ENCODE measurements at regions not wholly inside any gene's neighbourhood (a gene's known extent, or its start where the extent isn't known, plus 50 kb on each side); places are given as distances from the start of the nearest gene placed in this dataset.

GRCh38 chr10:107498983-107499382, 334.5 kb upstream of the SORCS1 start:
- H3K36me3 Mint-ChIP-seq (ENCODE audit: low read depth): peaks cover 2% of the 10 kb centered on the region
- no peaks in the 10 kb centered on the region for H3K4me1 Mint-ChIP-seq
- no peak overlapping the region for H3K4me3 Mint-ChIP-seq
- H3K9me3 Mint-ChIP-seq: peaks cover 27% of the 10 kb centered on the region
- no peaks in the 10 kb centered on the region for H3K27me3 Mint-ChIP-seq
- no peak overlapping the region for H3K27ac Mint-ChIP-seq
- ATAC-seq (no peak), DNase-seq (no peak)

GRCh38 chr10:107497024-107497423, 332.5 kb upstream of the SORCS1 start:
- no peaks in the 10 kb centered on the region for H3K27me3 Mint-ChIP-seq
- ATAC-seq: no peak

GRCh38 chr10:107496594-107496993, 332.1 kb upstream of the SORCS1 start:
- no peak overlapping the region for H3K4me3 Mint-ChIP-seq
- DNase-seq: no peak
- no peaks in the 10 kb centered on the region for H3K4me1 Mint-ChIP-seq
- ATAC-seq: no peak
- H3K9me3 Mint-ChIP-seq: peaks cover 23% of the 10 kb centered on the region
- H3K27ac Mint-ChIP-seq: no peak overlapping the region
- no peaks in the 10 kb centered on the region for H3K27me3 Mint-ChIP-seq
- H3K36me3 Mint-ChIP-seq (ENCODE audit: low read depth): no peaks in the 10 kb centered on the region

More at GRCh38 chr10:107497024-107497423, 332.5 kb upstream of the SORCS1 start:
- no peak overlapping the region for H3K27ac Mint-ChIP-seq
- H3K36me3 Mint-ChIP-seq (ENCODE audit: low read depth): no peaks in the 10 kb centered on the region
- H3K4me3 Mint-ChIP-seq: no peak overlapping the region
- peaks cover 24% of the 10 kb centered on the region for H3K9me3 Mint-ChIP-seq
- H3K4me1 Mint-ChIP-seq: no peaks in the 10 kb centered on the region
- no peak for DNase-seq

- H3K4me1 Mint-ChIP-seq: no peaks in the 10 kb centered on the region
- DNase-seq (no peak), ATAC-seq (no peak)
- H3K27me3 Mint-ChIP-seq: no peaks in the 10 kb centered on the region
- no peak overlapping the region for H3K27ac Mint-ChIP-seq
- H3K36me3 Mint-ChIP-seq (ENCODE audit: low read depth): no peaks in the 10 kb centered on the region
- H3K9me3 Mint-ChIP-seq: peaks cover 24% of the 10 kb centered on the region
- H3K4me3 Mint-ChIP-seq: no peak overlapping the region
Observed at GRCh38 chr10:107492389-107492788, 327.9 kb upstream of the SORCS1 start.

GRCh38 chr10:107490389-107490788, 325.9 kb upstream of the SORCS1 start:
- DNase-seq (no peak), ATAC-seq (no peak)
- no peak overlapping the region for H3K27ac Mint-ChIP-seq
- no peaks in the 10 kb centered on the region for H3K27me3 Mint-ChIP-seq
- H3K36me3 Mint-ChIP-seq (ENCODE audit: low read depth): no peaks in the 10 kb centered on the region
- H3K4me3 Mint-ChIP-seq: no peak overlapping the region
- peaks cover 16% of the 10 kb centered on the region for H3K9me3 Mint-ChIP-seq
- H3K4me1 Mint-ChIP-seq: no peaks in the 10 kb centered on the region

GRCh38 chr10:107487284-107487683, 322.8 kb upstream of the SORCS1 start:
- Mint-ChIP-seq H3K36me3 (ENCODE audit: low read depth) (no peaks in the 10 kb centered on the region), H3K9me3 (peaks cover 17% of the 10 kb centered on the region), H3K27ac (no peak overlapping the region), H3K27me3 (no peaks in the 10 kb centered on the region), H3K4me1 (no peaks in the 10 kb centered on the region), H3K4me3 (no peak overlapping the region)
- no peak for ATAC-seq
- no peak for DNase-seq

- no peaks in the 10 kb centered on the region for H3K36me3 Mint-ChIP-seq (ENCODE audit: low read depth)
- no peaks in the 10 kb centered on the region for H3K27me3 Mint-ChIP-seq
- H3K9me3 Mint-ChIP-seq: peaks cover 17% of the 10 kb centered on the region
- ATAC-seq (no peak), DNase-seq (no peak)
- H3K27ac Mint-ChIP-seq: no peak overlapping the region
- no peaks in the 10 kb centered on the region for H3K4me1 Mint-ChIP-seq
- no peak overlapping the region for H3K4me3 Mint-ChIP-seq
Observed at GRCh38 chr10:107485019-107485418, 320.5 kb upstream of the SORCS1 start.

- Mint-ChIP-seq H3K4me3 (no peak overlapping the region), H3K27ac (no peak overlapping the region), H3K4me1 (no peaks in the 10 kb centered on the region), H3K9me3 (peaks cover 8% of the 10 kb centered on the region), H3K27me3 (no peaks in the 10 kb centered on the region), H3K36me3 (ENCODE audit: low read depth) (no peaks in the 10 kb centered on the region)
- ATAC-seq (no peak), DNase-seq (no peak)
Observed at GRCh38 chr10:107481881-107482280, 317.4 kb upstream of the SORCS1 start.

GRCh38 chr10:107481224-107481623, 316.7 kb upstream of the SORCS1 start:
- H3K4me3 Mint-ChIP-seq: no peak overlapping the region
- no peaks in the 10 kb centered on the region for H3K36me3 Mint-ChIP-seq (ENCODE audit: low read depth)
- peaks cover 11% of the 10 kb centered on the region for H3K9me3 Mint-ChIP-seq
- no peak for DNase-seq
- ATAC-seq: no peak
- H3K27ac Mint-ChIP-seq: no peak overlapping the region
- no peaks in the 10 kb centered on the region for H3K27me3 Mint-ChIP-seq
- H3K4me1 Mint-ChIP-seq: no peaks in the 10 kb centered on the region

GRCh38 chr10:107480781-107481180, 316.3 kb upstream of the SORCS1 start:
- no peak overlapping the region for H3K4me3 Mint-ChIP-seq
- H3K9me3 Mint-ChIP-seq: peaks cover 14% of the 10 kb centered on the region
- no peak overlapping the region for H3K27ac Mint-ChIP-seq
- H3K4me1 Mint-ChIP-seq: no peaks in the 10 kb centered on the region
- ATAC-seq (no peak), DNase-seq (no peak)
- no peaks in the 10 kb centered on the region for H3K27me3 Mint-ChIP-seq
- no peaks in the 10 kb centered on the region for H3K36me3 Mint-ChIP-seq (ENCODE audit: low read depth)

- no peak overlapping the region for H3K4me3 Mint-ChIP-seq
- no peaks in the 10 kb centered on the region for H3K4me1 Mint-ChIP-seq
- H3K9me3 Mint-ChIP-seq: peaks cover 10% of the 10 kb centered on the region
- DNase-seq (no peak), ATAC-seq (no peak)
- H3K27ac Mint-ChIP-seq: no peak overlapping the region
- no peaks in the 10 kb centered on the region for H3K27me3 Mint-ChIP-seq
- no peaks in the 10 kb centered on the region for H3K36me3 Mint-ChIP-seq (ENCODE audit: low read depth)
Observed at GRCh38 chr10:107477266-107477665, 312.8 kb upstream of the SORCS1 start.

- DNase-seq: no peak
- Mint-ChIP-seq H3K27ac (no peak overlapping the region), H3K9me3 (peaks cover 8% of the 10 kb centered on the region), H3K4me1 (no peaks in the 10 kb centered on the region), H3K4me3 (no peak overlapping the region), H3K36me3 (ENCODE audit: low read depth) (no peaks in the 10 kb centered on the region), H3K27me3 (no peaks in the 10 kb centered on the region)
- ATAC-seq: no peak
Observed at GRCh38 chr10:107476408-107476807, 311.9 kb upstream of the SORCS1 start.

GRCh38 chr10:107474650-107475049, 310.1 kb upstream of the SORCS1 start:
- no peaks in the 10 kb centered on the region for H3K36me3 Mint-ChIP-seq (ENCODE audit: low read depth)
- H3K27me3 Mint-ChIP-seq: no peaks in the 10 kb centered on the region
- H3K4me3 Mint-ChIP-seq: no peak overlapping the region
- H3K4me1 Mint-ChIP-seq: no peaks in the 10 kb centered on the region
- H3K9me3 Mint-ChIP-seq: peaks cover 10% of the 10 kb centered on the region
- ATAC-seq (no peak), DNase-seq (no peak)
- no peak overlapping the region for H3K27ac Mint-ChIP-seq

- no peaks in the 10 kb centered on the region for H3K4me1 Mint-ChIP-seq
- no peak overlapping the region for H3K27ac Mint-ChIP-seq
- DNase-seq: no peak
- no peak for ATAC-seq
- H3K36me3 Mint-ChIP-seq (ENCODE audit: low read depth): no peaks in the 10 kb centered on the region
- no peak overlapping the region for H3K4me3 Mint-ChIP-seq
- no peaks in the 10 kb centered on the region for H3K27me3 Mint-ChIP-seq
- H3K9me3 Mint-ChIP-seq: peaks cover 14% of the 10 kb centered on the region
Observed at GRCh38 chr10:107473225-107473624, 308.7 kb upstream of the SORCS1 start.

- Mint-ChIP-seq H3K36me3 (ENCODE audit: low read depth) (no peaks in the 10 kb centered on the region), H3K27ac (no peak overlapping the region), H3K4me3 (no peak overlapping the region), H3K9me3 (peaks cover 14% of the 10 kb centered on the region), H3K4me1 (no peaks in the 10 kb centered on the region), H3K27me3 (no peaks in the 10 kb centered on the region)
- no peak for ATAC-seq
- DNase-seq: no peak
Observed at GRCh38 chr10:107471911-107472310, 307.4 kb upstream of the SORCS1 start.

GRCh38 chr10:107453561-107453960, 289.1 kb upstream of the SORCS1 start:
- Mint-ChIP-seq H3K27ac (no peak overlapping the region), H3K4me3 (no peak overlapping the region), H3K9me3 (peaks cover 4% of the 10 kb centered on the region)

More at GRCh38 chr10:107453561-107453960, 289.1 kb upstream of the SORCS1 start:
- Mint-ChIP-seq H3K4me1 (no peaks in the 10 kb centered on the region), H3K36me3 (ENCODE audit: low read depth) (no peaks in the 10 kb centered on the region), H3K27me3 (no peaks in the 10 kb centered on the region)
- DNase-seq (no peak), ATAC-seq (no peak)

All from activated naive CD8-positive, alpha-beta T cell treated with anti-CD3 and anti-CD28 coated beads, Interleukin-2, amount 50 U/mL, for 24 hours (primary cell).